ENCODE measurements at regions not wholly inside any gene's neighbourhood (a gene's known extent, or its start where the extent isn't known, plus 50 kb on each side); places are given as distances from the start of the nearest gene placed in this dataset.

DNA sequence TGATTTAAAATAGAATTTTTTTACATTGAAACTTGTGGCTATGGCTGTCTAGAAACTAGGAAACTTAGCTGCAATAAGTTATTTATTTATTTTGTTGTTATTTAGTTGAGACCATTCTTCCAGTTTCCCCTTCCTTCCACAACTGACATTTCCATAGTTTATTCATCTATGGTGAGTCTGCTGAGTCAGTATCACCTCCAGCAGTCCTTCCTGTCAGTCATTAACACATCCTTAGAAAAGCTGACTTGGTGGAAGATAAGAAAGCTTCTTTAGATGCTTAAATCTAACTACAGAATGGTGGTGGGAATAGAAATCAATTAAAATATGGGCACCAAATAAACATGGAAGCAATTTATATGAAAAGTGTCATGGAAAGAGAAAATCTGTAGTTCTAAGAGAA, 714.0 kb downstream of the RWDD3 start:
- CTCF ChIA-PET, result no interaction called here
- intact Hi-C loops (cut with micrococcal nuclease), result no loop called here
- no peaks in the 10 kb centered on the region for H3K27me3 Mint-ChIP-seq (ENCODE audit: low read depth)
- H3K4me1 Mint-ChIP-seq (ENCODE audit: low read depth), result no peaks in the 10 kb centered on the region
- no peak for DNase-seq
- H3K9me3 Mint-ChIP-seq, result peaks cover 2% of the 10 kb centered on the region
- H3K4me3 Mint-ChIP-seq, result no peak overlapping the region
- H3K36me3 Mint-ChIP-seq (ENCODE audit: low read depth), result no peaks in the 10 kb centered on the region
- H3K27ac Mint-ChIP-seq, result no peak overlapping the region

DNA sequence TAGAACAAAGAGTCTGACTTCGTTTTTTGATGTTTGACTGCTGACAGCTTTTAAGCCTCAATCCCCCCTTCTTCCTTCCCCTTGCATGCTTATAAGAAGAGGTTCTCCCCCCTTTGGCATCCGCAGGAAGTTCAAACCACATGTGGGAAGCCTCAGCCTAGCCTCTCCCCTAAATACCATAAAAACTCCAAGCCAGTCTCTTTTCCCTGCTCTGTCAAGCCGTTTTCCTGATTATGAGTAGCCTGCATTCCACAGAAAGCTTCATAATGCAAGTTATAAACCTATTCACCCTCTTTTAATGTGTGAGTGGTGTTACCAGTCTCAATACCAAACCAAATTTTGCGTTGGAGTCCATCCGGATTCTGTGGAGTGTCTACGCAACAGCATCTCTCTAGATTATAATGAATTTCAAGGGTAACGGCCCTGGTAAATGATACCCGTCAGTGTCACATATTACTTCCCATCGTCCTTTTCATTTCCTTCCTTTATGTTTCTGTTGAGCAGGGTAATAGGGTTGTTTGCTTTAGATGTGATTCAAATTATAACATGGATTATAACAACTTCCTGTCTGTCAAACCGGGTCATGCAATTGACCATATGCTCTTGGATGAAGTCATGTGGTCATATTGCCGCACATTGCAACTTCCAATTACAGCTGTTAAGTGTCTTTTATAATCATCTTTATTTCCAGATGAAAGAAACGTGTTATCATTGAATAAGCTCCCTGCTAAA, 717.5 kb downstream of the RWDD3 start:
- Mint-ChIP-seq H3K4me1 (ENCODE audit: low read depth) (no peaks in the 10 kb centered on the region), H3K9me3 (peaks cover 1% of the 10 kb centered on the region), H3K27ac (no peak overlapping the region), H3K4me3 (no peak overlapping the region), H3K27me3 (ENCODE audit: low read depth) (no peaks in the 10 kb centered on the region), H3K36me3 (ENCODE audit: low read depth) (no peaks in the 10 kb centered on the region)
- CTCF ChIA-PET, result no interaction called here
- intact Hi-C loops (cut with micrococcal nuclease), result no loop called here
- no peak for DNase-seq

DNA sequence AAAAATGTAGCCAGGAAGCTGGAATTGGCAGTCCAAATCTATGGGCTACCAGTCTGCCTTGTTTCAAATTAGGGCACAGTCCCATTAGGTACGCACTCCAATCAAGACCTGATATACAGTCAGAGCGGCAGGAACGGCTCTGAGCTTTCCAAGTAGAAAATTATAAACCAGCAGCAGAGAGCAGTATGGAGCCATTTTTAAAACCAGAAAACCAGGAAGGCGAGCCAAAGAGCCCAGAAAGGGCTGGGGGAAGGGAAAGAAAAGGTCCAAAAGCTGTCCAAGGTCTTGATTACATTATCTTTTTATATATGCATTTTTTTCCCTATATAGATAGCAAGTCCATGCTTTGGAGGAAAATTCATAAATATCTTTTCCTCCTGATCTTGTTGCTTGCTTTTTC, 719.0 kb downstream of the RWDD3 start:
- intact Hi-C loops (cut with micrococcal nuclease), result no loop called here
- Mint-ChIP-seq H3K27ac (no peak overlapping the region), H3K9me3 (peaks cover 6% of the 10 kb centered on the region), H3K4me1 (ENCODE audit: low read depth) (no peaks in the 10 kb centered on the region), H3K4me3 (no peak overlapping the region), H3K36me3 (ENCODE audit: low read depth) (no peaks in the 10 kb centered on the region), H3K27me3 (ENCODE audit: low read depth) (no peaks in the 10 kb centered on the region)
- DNase-seq, result no peak
- CTCF ChIA-PET, result no interaction called here

DNA sequence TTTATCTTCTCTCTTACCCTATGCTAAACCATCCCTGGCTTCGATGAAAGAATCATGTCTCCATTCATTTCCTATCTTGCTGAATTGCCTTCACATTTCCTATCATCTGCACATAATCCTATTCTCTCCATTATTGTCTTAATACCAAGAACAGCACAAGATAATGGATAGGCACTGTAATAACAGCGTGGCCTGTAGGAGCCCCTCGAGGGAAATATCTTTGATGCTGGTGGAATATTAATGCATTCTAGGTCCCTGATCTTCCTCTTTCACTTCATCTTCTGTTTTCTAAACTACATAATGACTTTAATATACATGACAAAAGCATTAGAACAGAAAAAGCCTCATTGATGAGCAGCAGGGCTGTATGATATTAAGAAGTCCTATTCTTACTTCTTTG, 720.6 kb downstream of the RWDD3 start:
- DNase-seq, result no peak
- no peaks in the 10 kb centered on the region for H3K27me3 Mint-ChIP-seq (ENCODE audit: low read depth)
- CTCF ChIA-PET, result no interaction called here
- no peaks in the 10 kb centered on the region for H3K4me1 Mint-ChIP-seq (ENCODE audit: low read depth)
- intact Hi-C loops (cut with micrococcal nuclease), result no loop called here
- H3K4me3 Mint-ChIP-seq, result no peak overlapping the region
- H3K27ac Mint-ChIP-seq, result no peak overlapping the region
- peaks cover 6% of the 10 kb centered on the region for H3K9me3 Mint-ChIP-seq
- H3K36me3 Mint-ChIP-seq (ENCODE audit: low read depth), result no peaks in the 10 kb centered on the region

DNA sequence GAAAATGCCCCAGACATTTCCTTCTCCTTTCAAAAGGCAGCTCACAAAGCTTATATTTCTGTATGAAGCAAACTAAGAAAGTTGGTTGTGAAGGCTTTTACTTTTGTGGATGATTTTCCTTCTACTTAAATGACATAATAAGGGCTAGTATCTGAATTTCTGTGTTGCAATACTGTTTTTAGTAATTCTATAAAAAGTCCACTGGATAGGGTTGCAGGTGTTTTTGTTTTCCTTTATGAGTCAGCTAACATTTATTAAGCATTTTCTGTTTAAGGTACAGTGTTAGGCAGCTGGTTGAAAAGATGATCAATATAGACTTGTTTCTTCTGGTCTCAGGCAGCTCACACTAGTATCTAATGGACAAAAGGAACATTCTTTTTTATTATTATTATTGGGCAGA, 722.2 kb downstream of the RWDD3 start:
- CTCF ChIA-PET, result no interaction called here
- Mint-ChIP-seq H3K4me1 (ENCODE audit: low read depth) (no peaks in the 10 kb centered on the region), H3K9me3 (peaks cover 9% of the 10 kb centered on the region), H3K4me3 (no peak overlapping the region), H3K27ac (no peak overlapping the region), H3K36me3 (ENCODE audit: low read depth) (no peaks in the 10 kb centered on the region), H3K27me3 (ENCODE audit: low read depth) (no peaks in the 10 kb centered on the region)
- intact Hi-C loops (cut with micrococcal nuclease), result no loop called here
- DNase-seq, result no peak

DNA sequence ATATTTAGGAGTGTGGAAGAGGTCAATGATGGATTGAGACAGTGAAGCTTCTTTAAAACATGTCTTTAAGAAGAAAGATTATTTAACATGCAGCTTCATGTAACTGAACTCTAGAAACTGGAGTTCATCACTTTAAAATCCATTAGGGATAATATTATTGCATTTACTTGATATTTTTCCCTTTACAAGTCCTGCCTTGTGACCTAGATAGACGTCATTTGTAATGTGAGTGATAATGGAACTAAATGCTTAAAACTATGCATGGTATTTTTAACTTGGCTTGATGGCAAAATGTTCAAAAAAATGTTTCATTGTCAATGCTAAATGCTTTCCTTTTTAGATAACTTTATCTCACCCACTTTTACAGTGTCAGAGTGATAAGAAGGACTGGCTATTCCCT, 723.7 kb downstream of the RWDD3 start:
- H3K27ac Mint-ChIP-seq, result no peak overlapping the region
- no peaks in the 10 kb centered on the region for H3K36me3 Mint-ChIP-seq (ENCODE audit: low read depth)
- H3K4me1 Mint-ChIP-seq (ENCODE audit: low read depth), result no peaks in the 10 kb centered on the region
- CTCF ChIA-PET, result no interaction called here
- H3K9me3 Mint-ChIP-seq, result peaks cover 9% of the 10 kb centered on the region
- H3K27me3 Mint-ChIP-seq (ENCODE audit: low read depth), result no peaks in the 10 kb centered on the region
- H3K4me3 Mint-ChIP-seq, result no peak overlapping the region
- no peak for DNase-seq
- intact Hi-C loops (cut with micrococcal nuclease), result no loop called here

DNA sequence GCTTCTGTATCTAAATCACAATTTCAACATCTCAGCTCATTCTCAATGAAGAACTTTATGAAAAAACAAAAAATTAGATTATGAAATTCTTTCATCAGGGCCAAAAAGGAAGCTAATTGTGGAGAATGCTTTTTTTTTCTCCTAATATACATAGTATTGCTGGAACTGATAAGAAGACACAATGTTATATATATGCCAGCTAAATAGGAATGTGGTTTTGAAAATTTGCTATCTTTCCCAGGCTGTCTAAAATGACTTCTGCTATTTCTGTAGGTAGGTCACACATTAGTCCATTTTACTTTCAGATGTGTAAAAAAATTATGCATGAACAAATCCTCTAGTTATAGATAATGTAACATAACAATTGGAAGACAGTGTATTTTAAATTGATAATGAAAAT, 732.9 kb downstream of the RWDD3 start:
- Mint-ChIP-seq H3K27me3 (ENCODE audit: low read depth) (no peaks in the 10 kb centered on the region), H3K4me1 (ENCODE audit: low read depth) (no peaks in the 10 kb centered on the region), H3K36me3 (ENCODE audit: low read depth) (no peaks in the 10 kb centered on the region), H3K27ac (no peak overlapping the region), H3K9me3 (peaks cover 12% of the 10 kb centered on the region), H3K4me3 (no peak overlapping the region)
- CTCF ChIA-PET, result no interaction called here
- intact Hi-C loops (cut with micrococcal nuclease), result no loop called here
- no peak for DNase-seq

DNA sequence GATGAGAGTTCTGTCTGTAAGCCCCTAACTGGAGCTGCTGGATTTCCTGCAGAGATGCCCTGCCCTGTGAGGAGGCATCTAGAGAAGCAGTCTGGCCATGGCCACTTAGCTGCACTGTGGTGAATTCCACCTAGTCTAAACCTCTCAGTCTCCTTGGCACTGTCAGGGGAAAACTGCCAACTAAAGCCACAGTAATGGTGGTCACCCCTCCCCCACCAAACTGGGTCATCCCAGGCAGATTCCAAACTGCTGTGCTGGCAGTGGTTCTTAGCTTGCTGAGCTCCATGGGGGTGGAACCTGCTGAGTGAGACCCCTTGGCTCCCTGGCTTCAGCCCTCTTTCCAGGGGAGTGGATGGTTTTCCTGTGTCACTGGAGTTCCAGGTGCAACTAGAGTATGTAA, 740.6 kb downstream of the RWDD3 start:
- intact Hi-C loops (cut with micrococcal nuclease), result no loop called here
- no peak for DNase-seq
- Mint-ChIP-seq H3K27ac (no peak overlapping the region), H3K27me3 (ENCODE audit: low read depth) (peaks cover 4% of the 10 kb centered on the region), H3K36me3 (ENCODE audit: low read depth) (no peaks in the 10 kb centered on the region), H3K9me3 (peaks cover 10% of the 10 kb centered on the region), H3K4me1 (ENCODE audit: low read depth) (no peaks in the 10 kb centered on the region), H3K4me3 (no peak overlapping the region)
- CTCF ChIA-PET, result no interaction called here

DNA sequence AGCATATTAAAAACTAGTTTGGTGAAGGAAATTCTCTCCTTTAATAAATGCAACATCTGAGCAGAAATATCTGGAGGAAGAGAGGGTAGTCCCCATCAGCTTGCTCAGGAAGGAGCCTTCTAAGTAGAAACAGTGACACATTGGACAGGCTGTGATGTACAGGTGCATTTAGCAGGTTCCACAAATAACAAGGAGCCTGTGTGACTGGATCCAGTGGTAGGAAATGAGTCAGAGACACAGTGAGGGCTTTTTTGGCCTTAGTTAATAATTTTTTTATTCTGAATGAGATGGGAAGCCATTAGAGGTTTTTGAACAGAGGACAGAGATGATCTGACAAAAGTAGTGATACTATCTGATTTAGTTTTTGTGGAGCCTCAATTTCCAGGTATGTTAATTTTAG, 738.9 kb upstream of the PTBP2 start:
- no peaks in the 10 kb centered on the region for H3K9me3 Mint-ChIP-seq
- H3K4me1 Mint-ChIP-seq (ENCODE audit: low read depth), result no peaks in the 10 kb centered on the region
- H3K27me3 Mint-ChIP-seq (ENCODE audit: low read depth), result no peaks in the 10 kb centered on the region
- H3K27ac Mint-ChIP-seq, result no peak overlapping the region
- CTCF ChIA-PET, result no interaction called here
- H3K4me3 Mint-ChIP-seq, result no peak overlapping the region
- intact Hi-C loops (cut with micrococcal nuclease), result no loop called here
- no peak for DNase-seq
- H3K36me3 Mint-ChIP-seq (ENCODE audit: low read depth), result no peaks in the 10 kb centered on the region

DNA sequence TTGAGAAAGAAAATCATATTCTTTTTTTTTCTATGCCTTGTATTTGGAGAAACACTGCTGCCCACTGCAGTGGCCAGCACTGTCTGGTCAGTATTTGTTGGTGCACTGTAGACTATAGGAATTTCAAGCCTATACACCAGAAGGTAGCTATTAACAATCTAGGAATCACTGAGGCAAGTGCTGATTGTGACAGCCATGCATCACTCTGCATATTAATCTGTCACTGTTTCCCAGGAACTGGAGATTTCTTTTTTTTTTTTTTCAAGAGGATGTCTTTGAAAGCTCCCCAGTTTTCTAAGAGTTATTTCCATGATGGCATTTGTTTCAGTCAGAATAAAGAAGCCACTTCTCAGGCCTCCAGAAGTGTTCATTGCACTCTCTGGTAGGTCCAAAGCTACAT, 737.8 kb upstream of the PTBP2 start:
- H3K36me3 Mint-ChIP-seq (ENCODE audit: low read depth), result no peaks in the 10 kb centered on the region
- CTCF ChIA-PET, result no interaction called here
- intact Hi-C loops (cut with micrococcal nuclease), result no loop called here
- no peak for DNase-seq
- no peaks in the 10 kb centered on the region for H3K27me3 Mint-ChIP-seq (ENCODE audit: low read depth)
- no peak overlapping the region for H3K27ac Mint-ChIP-seq
- no peaks in the 10 kb centered on the region for H3K9me3 Mint-ChIP-seq
- H3K4me3 Mint-ChIP-seq, result no peak overlapping the region
- H3K4me1 Mint-ChIP-seq (ENCODE audit: low read depth), result no peaks in the 10 kb centered on the region

DNA sequence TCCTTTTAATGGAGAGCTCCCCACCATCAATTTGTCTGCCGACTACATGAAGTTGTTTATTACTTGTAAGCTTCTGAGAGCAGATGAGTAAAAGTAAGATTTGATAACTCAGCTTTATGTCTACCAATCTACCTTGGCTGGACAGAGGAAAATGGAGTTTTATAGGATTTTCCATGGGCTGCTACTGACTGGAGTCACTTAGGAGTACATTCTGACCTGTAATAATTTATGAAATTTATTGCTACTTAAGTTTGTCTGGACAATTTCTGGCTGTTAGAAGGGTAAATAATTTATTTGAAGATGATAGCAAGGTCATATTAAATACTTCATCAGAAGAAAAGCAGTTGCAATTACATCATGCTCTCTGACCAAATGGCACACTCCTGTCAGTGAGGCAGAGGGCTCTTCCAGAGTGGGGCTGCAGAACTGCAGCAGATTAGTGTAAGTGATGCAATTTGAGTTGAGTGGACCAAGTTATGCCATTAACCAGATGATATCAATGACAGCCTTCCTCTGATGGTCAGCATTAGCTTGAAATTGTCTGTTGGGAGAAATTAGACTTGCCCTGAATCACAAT, 736.7 kb upstream of the PTBP2 start:
- Mint-ChIP-seq H3K27ac (no peak overlapping the region), H3K9me3 (no peaks in the 10 kb centered on the region), H3K27me3 (ENCODE audit: low read depth) (no peaks in the 10 kb centered on the region), H3K4me1 (ENCODE audit: low read depth) (no peaks in the 10 kb centered on the region), H3K4me3 (no peak overlapping the region), H3K36me3 (ENCODE audit: low read depth) (no peaks in the 10 kb centered on the region)
- intact Hi-C loops (cut with micrococcal nuclease), result no loop called here
- CTCF ChIA-PET, result interaction anchor here (0.6 kb wide), 1 partner anchor 846 kb away, joined by 5 read pairs; no protein-coding TSS in a partner anchor
- no peak for DNase-seq

DNA sequence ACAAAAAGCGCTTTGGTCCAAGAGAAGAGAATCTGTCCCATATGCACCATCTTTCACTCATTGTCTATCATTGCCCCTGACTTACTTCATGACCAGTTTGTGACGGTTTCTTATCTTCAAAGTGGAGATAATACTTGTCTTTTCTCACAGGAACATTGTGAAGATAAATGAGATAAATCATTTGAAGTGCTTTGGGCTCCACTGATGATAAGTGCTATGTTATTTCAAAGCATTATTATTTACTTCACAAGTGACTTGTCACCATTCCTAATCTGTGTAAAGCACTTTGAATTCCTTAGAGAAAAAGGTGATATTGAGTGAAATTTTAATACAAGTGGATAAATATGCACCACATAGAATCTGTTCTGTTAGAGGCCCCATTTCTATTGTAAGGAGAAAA, 731.6 kb upstream of the PTBP2 start:
- Mint-ChIP-seq H3K4me1 (ENCODE audit: low read depth) (no peaks in the 10 kb centered on the region), H3K36me3 (ENCODE audit: low read depth) (no peaks in the 10 kb centered on the region), H3K9me3 (peaks cover 2% of the 10 kb centered on the region), H3K27me3 (ENCODE audit: low read depth) (no peaks in the 10 kb centered on the region), H3K27ac (no peak overlapping the region), H3K4me3 (no peak overlapping the region)
- DNase-seq, result no peak
- CTCF ChIA-PET, result no interaction called here
- intact Hi-C loops (cut with micrococcal nuclease), result no loop called here

DNA sequence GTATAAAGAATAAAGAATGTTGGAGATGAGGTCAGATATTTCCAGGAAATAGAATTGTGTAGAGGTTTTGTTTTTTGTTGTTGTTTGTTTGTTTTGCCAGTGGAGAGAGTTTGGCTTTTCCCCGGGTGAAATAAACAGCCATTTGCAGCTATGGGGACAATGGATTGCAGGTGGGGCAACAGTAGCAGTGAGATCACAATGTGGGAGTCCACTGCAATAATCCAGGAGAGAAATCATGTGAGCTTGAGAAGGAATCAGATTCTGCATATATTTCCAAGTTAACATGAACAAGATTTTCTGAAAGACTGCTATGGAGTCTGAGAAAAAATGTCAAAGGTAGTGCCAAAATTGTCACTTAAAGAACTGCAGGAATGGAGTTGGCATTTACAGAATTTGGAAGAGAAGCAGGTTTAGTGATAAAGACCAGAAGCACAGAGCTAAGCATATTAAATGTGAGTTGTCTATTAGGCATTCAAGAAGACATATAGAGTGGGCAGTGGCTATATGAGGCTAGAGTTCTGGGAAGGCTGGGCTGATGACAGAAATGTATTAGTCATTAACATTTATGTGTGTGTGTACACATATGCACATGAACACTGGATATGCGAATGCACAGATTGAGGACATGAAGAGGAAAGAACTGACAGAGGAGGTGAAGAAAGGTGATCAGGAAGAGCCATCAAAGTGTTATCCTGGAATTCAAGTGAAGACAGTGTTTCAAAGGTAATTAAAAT, 729.6 kb upstream of the PTBP2 start:
- CTCF ChIA-PET, result no interaction called here
- intact Hi-C loops (cut with micrococcal nuclease), result no loop called here
- Mint-ChIP-seq H3K36me3 (ENCODE audit: low read depth) (no peaks in the 10 kb centered on the region), H3K27ac (no peak overlapping the region), H3K9me3 (peaks cover 2% of the 10 kb centered on the region), H3K4me3 (no peak overlapping the region), H3K4me1 (ENCODE audit: low read depth) (no peaks in the 10 kb centered on the region), H3K27me3 (ENCODE audit: low read depth) (no peaks in the 10 kb centered on the region)
- DNase-seq, result no peak
